Activated CD4-positive, alpha-beta T cell treated with anti-CD3 and anti-CD28 coated beads, Interleukin-2, amount 10 ng/mL, durations not matched to agents 7 days and 5 days (primary cell): ENCODE measurements at regions not wholly inside any gene's neighbourhood (a gene's known extent, or its start where the extent isn't known, plus 50 kb on each side); places are given as distances from the start of the nearest gene placed in this dataset.

Source experiments
- CTCF ChIA-PET: fragments of 350-600 bp; sonication (Branson Sonifier 250); formaldehyde crosslinking; loops from one replicate; lab custom pipeline; 2021; ENCODE audit warnings: antibody characterized with exemption; lab: Charles Lee
- POLR2A ChIA-PET: fragments of 350-600 bp; sonication (Branson Sonifier 250); formaldehyde crosslinking; loops from one replicate; lab custom pipeline; 2021; ENCODE audit warnings: antibody characterized with exemption; lab: Charles Lee
- DNase-seq: peaks from one replicate; pipeline ENCODE4 v3.0.0-alpha.2; 2020
- H3K27ac Mint-ChIP-seq: one replicate; pipeline ENCODE4 v1.8.0; 2021; ENCODE audit warnings: mild to moderate bottlenecking, moderate library complexity, mixed read lengths
- H3K27me3 Mint-ChIP-seq: one replicate; pipeline ENCODE4 v1.8.0; 2021; ENCODE audit warnings: mixed read lengths
- H3K36me3 Mint-ChIP-seq: one replicate; pipeline ENCODE4 v1.8.0; 2021; ENCODE audit warnings: low read depth, mixed read lengths
- H3K4me1 Mint-ChIP-seq: one replicate; pipeline ENCODE4 v1.8.0; 2021; ENCODE audit warnings: mixed read lengths
- H3K4me3 Mint-ChIP-seq: one replicate; pipeline ENCODE4 v1.8.0; 2021; ENCODE audit warnings: mild to moderate bottlenecking, moderate library complexity, mixed read lengths
- H3K9me3 Mint-ChIP-seq: one replicate; pipeline ENCODE4 v1.8.0; 2021; ENCODE audit warnings: mixed read lengths

DNA sequence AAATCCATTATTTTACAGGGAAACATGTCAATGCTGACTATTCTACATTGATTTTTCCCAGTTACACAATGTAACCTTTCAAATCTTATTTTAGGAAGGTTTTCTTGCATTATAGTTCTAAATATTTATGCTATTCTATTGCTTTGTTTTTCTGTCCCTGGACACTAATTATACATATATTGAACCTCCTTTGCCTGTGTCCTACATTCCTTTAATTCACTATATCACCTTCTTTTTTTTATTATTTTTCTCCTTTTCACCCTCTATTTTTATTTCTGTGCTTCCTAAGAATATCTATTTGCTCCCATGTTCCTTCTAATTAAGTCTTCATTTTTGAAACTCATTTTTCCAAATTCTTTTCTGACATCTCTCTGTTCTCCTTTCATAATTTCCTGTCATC lies 259.2 kb downstream of the TJP1 start:
- POLR2A ChIA-PET, result no interaction called here

DNA sequence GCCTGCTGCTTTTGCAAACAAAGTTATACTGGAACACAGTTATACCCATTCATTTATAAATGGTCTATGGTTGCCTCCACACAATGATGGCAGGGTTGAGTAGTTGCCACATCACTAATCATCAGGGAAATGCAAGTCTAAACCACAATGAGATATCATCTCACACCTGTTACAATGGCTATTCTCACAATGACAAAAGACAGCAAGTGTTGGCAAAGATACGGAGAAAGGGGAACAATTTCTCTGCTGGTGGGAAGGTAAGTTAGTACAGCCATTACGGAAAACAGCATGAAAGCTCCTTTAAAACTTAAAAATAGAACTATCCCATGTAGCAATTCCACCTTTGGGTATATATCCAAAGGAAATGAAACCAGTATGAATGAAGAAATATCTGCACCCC lies 261.4 kb downstream of the TJP1 start:
- no peaks in the 10 kb centered on the region for H3K4me1 Mint-ChIP-seq
- no peak overlapping the region for H3K27ac Mint-ChIP-seq
- POLR2A ChIA-PET, result no interaction called here
- no peak overlapping the region for H3K4me3 Mint-ChIP-seq
- no peak for DNase-seq
- no peaks in the 10 kb centered on the region for H3K9me3 Mint-ChIP-seq
- no peaks in the 10 kb centered on the region for H3K27me3 Mint-ChIP-seq
- CTCF ChIA-PET, result no interaction called here
- H3K36me3 Mint-ChIP-seq, result no peaks in the 10 kb centered on the region

More for the DNA sequence above, 259.2 kb downstream of the TJP1 start:
- no peak for DNase-seq
- Mint-ChIP-seq H3K27ac (no peak overlapping the region), H3K9me3 (no peaks in the 10 kb centered on the region), H3K4me3 (no peak overlapping the region), H3K4me1 (no peaks in the 10 kb centered on the region), H3K27me3 (peaks cover 14% of the 10 kb centered on the region), H3K36me3 (no peaks in the 10 kb centered on the region)
- CTCF ChIA-PET, result no interaction called here

DNA sequence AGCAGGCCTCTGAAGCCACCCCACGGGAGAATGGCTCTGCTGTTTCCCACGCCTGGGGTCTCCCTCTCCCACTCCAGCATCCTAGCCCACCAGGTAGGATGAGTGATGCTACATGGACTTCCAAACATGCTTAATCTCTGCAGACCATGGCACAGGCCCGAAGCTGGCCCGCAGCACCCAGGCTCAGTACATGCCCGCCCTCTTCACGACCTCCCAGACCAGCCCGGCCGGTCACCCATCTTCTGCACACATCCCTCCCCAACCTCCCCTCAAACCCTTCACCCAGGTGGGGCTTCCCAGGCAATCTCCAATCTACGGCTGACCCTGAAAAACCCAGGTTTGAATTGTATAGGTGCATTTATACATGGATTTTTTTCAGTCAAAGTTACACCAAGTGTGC lies 264.0 kb downstream of the TJP1 start:
- Mint-ChIP-seq H3K4me3 (no peak overlapping the region), H3K27ac (no peak overlapping the region), H3K4me1 (no peaks in the 10 kb centered on the region), H3K27me3 (no peaks in the 10 kb centered on the region), H3K9me3 (no peaks in the 10 kb centered on the region), H3K36me3 (no peaks in the 10 kb centered on the region)
- no peak for DNase-seq
- ChIA-PET CTCF (no interaction called here), POLR2A (no interaction called here)

DNA sequence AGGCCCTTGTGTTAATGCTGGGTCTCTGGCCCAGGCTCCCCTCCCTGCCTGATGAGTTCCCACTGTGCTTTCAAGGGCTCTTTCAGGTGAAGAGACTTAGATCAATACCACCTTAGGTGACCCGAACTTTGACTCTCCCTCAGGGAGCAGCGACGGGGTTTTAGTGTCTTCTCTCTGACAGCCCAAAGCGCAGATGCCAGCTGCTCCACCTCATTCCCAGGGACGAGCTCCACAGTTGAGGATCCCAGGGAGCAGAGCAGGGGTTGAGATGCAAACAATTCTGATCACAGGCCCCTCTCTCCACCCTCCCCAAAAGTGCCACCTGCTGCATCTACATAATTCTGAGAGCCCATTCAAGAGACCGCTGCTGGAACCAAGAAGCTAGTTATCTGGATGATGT lies 265.1 kb downstream of the TJP1 start:
- Mint-ChIP-seq H3K4me1 (no peaks in the 10 kb centered on the region), H3K4me3 (no peak overlapping the region), H3K9me3 (no peaks in the 10 kb centered on the region), H3K27me3 (no peaks in the 10 kb centered on the region), H3K36me3 (no peaks in the 10 kb centered on the region), H3K27ac (no peak overlapping the region)
- ChIA-PET POLR2A (no interaction called here), CTCF (no interaction called here)
- no peak for DNase-seq

DNA sequence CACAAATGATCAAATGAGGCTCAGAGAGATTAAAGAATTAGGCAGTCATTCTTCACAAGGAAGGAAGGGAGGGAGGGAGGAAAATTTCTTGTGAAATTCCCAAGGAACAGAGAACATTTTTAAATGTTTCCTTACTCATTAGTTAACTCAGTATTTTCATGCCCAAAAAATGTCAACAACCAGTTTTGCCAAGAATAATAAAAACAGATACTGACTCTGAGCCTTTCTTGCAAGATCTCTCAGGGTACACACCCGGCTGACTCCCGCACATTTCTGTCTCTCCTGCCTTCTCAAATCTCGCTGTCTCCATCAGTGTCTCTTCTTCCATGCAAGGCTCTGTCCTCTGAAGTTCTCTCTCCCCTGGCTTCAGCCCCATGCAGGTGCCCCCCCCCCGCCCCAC lies 265.9 kb downstream of the TJP1 start:
- H3K4me3 Mint-ChIP-seq, result no peak overlapping the region
- H3K36me3 Mint-ChIP-seq, result no peaks in the 10 kb centered on the region
- no peak for DNase-seq
- no peak overlapping the region for H3K27ac Mint-ChIP-seq
- no peaks in the 10 kb centered on the region for H3K4me1 Mint-ChIP-seq
- ChIA-PET CTCF (no interaction called here), POLR2A (no interaction called here)
- H3K9me3 Mint-ChIP-seq, result no peaks in the 10 kb centered on the region
- H3K27me3 Mint-ChIP-seq, result no peaks in the 10 kb centered on the region

DNA sequence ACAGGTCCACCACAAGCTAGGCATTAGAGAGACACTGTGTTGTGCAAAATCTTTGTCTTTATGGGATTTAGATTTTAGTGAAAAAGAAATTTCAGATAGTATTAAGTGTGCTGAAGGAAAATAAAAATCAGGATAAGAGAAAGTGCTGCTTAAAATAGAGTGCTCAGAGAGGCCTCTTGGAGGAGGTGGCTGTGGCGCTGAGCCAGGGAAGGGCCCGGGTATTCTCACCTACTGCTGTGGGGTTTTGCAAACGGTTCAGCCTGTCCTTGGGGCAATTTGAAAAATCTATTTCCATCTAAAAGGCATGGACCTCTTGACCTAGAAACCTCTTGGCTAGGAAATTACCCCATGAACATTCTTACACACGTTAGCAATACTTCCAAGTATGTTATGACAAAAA lies 267.7 kb downstream of the TJP1 start:
- peaks cover 5% of the 10 kb centered on the region for H3K27me3 Mint-ChIP-seq
- no peaks in the 10 kb centered on the region for H3K9me3 Mint-ChIP-seq
- no peak overlapping the region for H3K27ac Mint-ChIP-seq
- H3K4me1 Mint-ChIP-seq, result no peaks in the 10 kb centered on the region
- POLR2A ChIA-PET, result no interaction called here
- CTCF ChIA-PET, result no interaction called here
- DNase-seq, result no peak
- H3K36me3 Mint-ChIP-seq, result no peaks in the 10 kb centered on the region
- H3K4me3 Mint-ChIP-seq, result no peak overlapping the region

DNA sequence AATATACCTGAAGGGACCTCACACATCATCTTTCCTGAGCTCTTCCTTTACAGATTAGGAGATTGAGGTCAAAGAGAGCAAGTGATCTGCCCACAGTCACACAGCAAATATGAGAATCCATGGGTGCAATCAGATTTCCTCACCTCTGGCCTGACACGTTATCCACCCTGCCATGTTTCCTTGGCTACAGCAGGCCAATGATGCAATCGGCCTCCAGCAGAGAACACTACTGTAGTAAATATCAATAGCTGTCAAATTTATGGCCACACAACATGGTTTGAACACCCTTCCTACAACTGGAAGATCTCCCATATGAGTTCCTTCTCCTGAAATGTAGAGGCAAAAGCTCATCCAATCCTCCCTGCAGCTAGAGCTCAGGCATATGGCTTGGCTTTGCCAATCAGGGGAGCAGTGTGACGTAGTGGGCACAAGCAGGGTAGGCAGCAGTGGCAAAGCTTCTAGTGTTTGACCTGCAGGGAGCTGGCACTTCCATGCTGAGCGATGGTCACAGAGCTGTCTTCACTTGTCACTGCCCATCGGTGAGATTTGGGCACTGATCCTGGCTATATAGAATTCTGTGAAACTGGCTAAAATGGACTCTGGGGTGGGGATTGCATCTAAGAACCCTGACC lies 271.3 kb downstream of the TJP1 start:
- H3K9me3 Mint-ChIP-seq, result peaks cover 4% of the 10 kb centered on the region
- no peak overlapping the region for H3K27ac Mint-ChIP-seq
- ChIA-PET POLR2A (interaction anchor here (0.7 kb wide), 1 partner anchor 99 kb away, joined by 3 read pairs; no protein-coding TSS in a partner anchor), CTCF (no interaction called here)
- peaks cover 9% of the 10 kb centered on the region for H3K27me3 Mint-ChIP-seq
- H3K36me3 Mint-ChIP-seq, result no peaks in the 10 kb centered on the region
- H3K4me1 Mint-ChIP-seq, result no peaks in the 10 kb centered on the region
- no peak for DNase-seq
- no peak overlapping the region for H3K4me3 Mint-ChIP-seq

DNA sequence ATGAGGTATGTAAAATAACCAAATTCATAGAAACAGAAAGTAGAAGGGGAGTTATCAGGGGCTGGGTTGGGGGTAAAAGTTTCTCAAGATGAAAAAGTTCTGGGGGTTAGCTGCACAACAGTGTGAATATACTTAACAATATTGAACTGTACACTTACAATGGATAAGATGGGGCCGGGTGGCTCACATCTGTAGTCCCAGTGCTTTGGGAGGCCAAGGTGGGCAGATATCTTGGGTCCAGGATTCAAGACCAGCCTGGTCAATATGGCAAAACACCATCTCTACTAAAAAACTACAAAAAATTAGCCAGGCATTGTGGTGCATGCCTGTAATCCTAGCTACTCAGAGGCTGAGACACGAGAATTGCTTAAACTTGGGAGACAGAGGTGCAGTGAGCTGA lies 274.3 kb downstream of the TJP1 start:
- H3K4me1 Mint-ChIP-seq, result no peaks in the 10 kb centered on the region
- no peak for DNase-seq
- H3K27me3 Mint-ChIP-seq, result peaks cover 12% of the 10 kb centered on the region
- H3K9me3 Mint-ChIP-seq, result peaks cover 7% of the 10 kb centered on the region
- H3K27ac Mint-ChIP-seq, result no peak overlapping the region
- ChIA-PET POLR2A (no interaction called here), CTCF (no interaction called here)
- no peak overlapping the region for H3K4me3 Mint-ChIP-seq
- H3K36me3 Mint-ChIP-seq, result no peaks in the 10 kb centered on the region

DNA sequence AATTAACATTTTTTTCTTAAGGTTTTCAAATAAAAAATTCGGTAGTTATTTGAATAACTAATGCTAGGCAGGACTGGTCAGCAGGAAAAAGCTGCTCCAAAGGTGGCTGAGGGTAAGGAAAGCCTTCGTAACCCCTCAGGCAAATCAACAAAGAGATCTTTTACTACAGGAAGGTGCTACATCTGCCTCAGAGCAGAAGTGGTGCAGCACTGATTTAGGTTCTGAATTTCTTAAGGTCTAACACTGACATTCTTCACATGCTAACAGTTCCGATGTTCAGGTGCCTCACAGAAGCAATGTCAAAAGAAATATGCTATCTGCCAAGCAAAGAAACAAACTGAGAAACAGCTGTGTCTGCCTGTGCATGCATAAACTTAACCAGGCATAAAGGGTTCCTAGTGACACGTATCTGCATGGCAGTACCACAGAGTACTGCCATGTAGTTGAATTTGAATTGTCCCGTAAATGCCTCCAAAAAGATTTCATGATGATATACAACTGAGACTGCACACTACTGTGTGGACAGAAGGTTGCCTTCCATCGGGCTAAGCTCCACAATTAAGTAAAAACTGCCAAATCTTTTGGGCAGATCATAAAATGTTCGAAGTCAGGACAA lies 275.0 kb upstream of the NSMCE3 start:
- no peaks in the 10 kb centered on the region for H3K36me3 Mint-ChIP-seq
- H3K4me3 Mint-ChIP-seq, result no peak overlapping the region
- no peak for DNase-seq
- ChIA-PET CTCF (no interaction called here), POLR2A (no interaction called here)
- H3K9me3 Mint-ChIP-seq, result peaks cover 7% of the 10 kb centered on the region
- peaks cover 8% of the 10 kb centered on the region for H3K27me3 Mint-ChIP-seq
- H3K4me1 Mint-ChIP-seq, result no peaks in the 10 kb centered on the region
- H3K27ac Mint-ChIP-seq, result no peak overlapping the region

DNA sequence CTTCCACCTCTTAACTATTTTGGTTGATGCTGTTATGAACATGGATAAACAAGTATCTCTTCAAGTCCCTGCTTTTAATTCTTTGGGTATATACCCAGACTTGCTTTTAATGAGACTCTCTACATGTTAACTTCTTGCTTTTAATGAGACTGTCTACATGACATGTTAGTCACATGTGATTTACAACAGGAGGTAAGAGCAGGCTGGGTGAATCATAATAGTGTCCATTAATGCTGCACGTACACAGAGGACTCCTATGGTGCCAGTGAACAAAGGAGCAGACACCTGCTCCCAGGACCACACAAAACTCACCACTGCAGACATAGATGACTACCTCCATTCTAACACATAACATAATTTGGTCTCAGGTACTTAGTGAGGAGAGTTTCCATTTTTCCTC lies 273.4 kb upstream of the NSMCE3 start:
- no peak for DNase-seq
- Mint-ChIP-seq H3K4me3 (no peak overlapping the region), H3K36me3 (no peaks in the 10 kb centered on the region), H3K9me3 (peaks cover 7% of the 10 kb centered on the region), H3K27me3 (peaks cover 3% of the 10 kb centered on the region), H3K27ac (no peak overlapping the region), H3K4me1 (no peaks in the 10 kb centered on the region)
- ChIA-PET POLR2A (no interaction called here), CTCF (no interaction called here)

DNA sequence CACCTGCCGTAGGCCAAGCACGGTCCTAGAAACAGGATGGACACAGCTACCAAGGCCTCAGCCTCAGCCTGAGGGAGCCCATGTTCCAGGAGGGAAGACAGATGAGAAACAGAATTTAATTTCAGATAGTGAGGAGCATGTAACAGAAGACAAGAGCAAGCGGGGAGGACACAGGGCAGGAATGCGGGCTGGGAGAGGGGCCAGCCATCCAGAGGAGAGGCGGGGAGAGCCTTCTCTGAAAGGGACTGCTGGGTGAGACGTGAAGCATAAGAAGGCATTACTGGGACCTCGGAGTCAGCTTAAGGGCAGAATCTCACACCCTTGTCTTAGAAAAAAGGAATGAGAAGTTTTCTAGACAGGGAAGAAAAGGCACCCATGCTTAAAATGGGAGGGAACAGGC lies 271.7 kb upstream of the NSMCE3 start:
- DNase-seq, result no peak
- ChIA-PET POLR2A (no interaction called here), CTCF (no interaction called here)
- H3K4me1 Mint-ChIP-seq, result no peaks in the 10 kb centered on the region
- no peak overlapping the region for H3K4me3 Mint-ChIP-seq
- H3K27ac Mint-ChIP-seq, result no peak overlapping the region
- peaks cover 7% of the 10 kb centered on the region for H3K9me3 Mint-ChIP-seq
- H3K27me3 Mint-ChIP-seq, result peaks cover 3% of the 10 kb centered on the region
- no peaks in the 10 kb centered on the region for H3K36me3 Mint-ChIP-seq

DNA sequence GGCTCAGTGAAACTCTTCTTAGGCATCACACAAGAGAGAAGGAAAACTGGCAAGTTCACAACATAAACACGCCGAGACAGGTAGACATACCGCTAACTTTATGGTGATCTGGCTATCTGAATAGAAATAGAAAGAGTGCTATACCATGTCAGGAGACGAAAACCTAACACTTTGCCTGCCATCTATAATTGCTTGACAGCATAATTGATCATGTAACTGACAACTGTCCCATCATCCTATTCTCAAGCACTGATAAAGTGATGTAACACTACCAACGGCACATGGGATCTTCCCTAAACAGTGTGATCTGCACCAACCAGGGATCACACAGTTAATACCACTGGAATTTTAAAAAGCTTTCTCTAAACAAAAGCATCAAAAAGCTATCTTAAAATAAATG lies 270.9 kb upstream of the NSMCE3 start:
- H3K27ac Mint-ChIP-seq, result no peak overlapping the region
- POLR2A ChIA-PET, result no interaction called here
- no peaks in the 10 kb centered on the region for H3K36me3 Mint-ChIP-seq
- no peak overlapping the region for H3K4me3 Mint-ChIP-seq
- DNase-seq, result no peak
- peaks cover 3% of the 10 kb centered on the region for H3K27me3 Mint-ChIP-seq
- no peaks in the 10 kb centered on the region for H3K9me3 Mint-ChIP-seq
- CTCF ChIA-PET, result no interaction called here
- no peaks in the 10 kb centered on the region for H3K4me1 Mint-ChIP-seq

DNA sequence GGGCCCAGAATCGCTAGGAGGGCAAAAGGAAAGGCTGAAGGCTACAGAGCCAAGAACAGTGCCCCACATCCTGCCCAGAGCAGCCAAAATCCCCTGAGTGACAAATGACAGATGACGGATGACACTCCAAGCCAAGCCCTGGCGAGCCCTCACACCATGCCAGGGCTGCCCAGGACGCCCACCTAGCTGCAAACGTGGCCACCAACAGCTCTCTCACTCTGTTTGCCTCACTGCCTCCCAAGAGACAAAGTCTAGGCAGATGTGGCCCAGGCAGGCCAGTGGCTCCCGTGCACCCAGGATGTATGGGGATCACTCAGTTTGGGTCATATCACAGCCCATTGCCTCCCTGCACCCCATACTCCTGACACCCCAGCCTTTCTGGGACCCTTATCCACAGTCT lies 270.1 kb upstream of the NSMCE3 start:
- no peaks in the 10 kb centered on the region for H3K9me3 Mint-ChIP-seq
- H3K4me1 Mint-ChIP-seq, result no peaks in the 10 kb centered on the region
- no peak for DNase-seq
- no peaks in the 10 kb centered on the region for H3K36me3 Mint-ChIP-seq
- peaks cover 3% of the 10 kb centered on the region for H3K27me3 Mint-ChIP-seq
- CTCF ChIA-PET, result no interaction called here
- no peak overlapping the region for H3K4me3 Mint-ChIP-seq
- POLR2A ChIA-PET, result no interaction called here
- no peak overlapping the region for H3K27ac Mint-ChIP-seq

DNA sequence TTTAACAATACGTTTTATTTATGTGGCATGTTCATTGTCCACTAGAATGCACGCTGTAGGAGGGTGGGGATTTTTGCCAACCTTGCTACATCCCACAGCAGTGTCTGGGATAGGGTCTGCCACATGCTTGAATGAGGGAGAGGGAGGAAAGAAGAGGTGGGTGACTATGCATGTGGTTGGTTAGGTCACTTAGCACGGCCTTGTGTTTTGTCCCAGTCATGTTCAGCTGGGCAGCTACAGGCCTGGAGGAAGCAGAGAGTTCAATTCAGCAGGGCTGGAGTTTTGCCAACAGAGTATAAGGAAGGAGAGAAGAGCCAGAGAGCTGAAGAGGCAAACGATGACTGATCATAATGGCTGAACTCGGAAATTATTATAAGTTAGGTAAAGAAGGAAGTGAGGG lies 268.4 kb upstream of the NSMCE3 start:
- H3K9me3 Mint-ChIP-seq, result no peaks in the 10 kb centered on the region
- no peak overlapping the region for H3K27ac Mint-ChIP-seq
- ChIA-PET CTCF (no interaction called here), POLR2A (no interaction called here)
- peaks cover under 1% of the 10 kb centered on the region for H3K27me3 Mint-ChIP-seq
- no peaks in the 10 kb centered on the region for H3K4me1 Mint-ChIP-seq
- no peaks in the 10 kb centered on the region for H3K36me3 Mint-ChIP-seq
- H3K4me3 Mint-ChIP-seq, result no peak overlapping the region
- DNase-seq, result no peak
